ENCODE measurements at regions not wholly inside any gene's neighbourhood (a gene's known extent, or its start where the extent isn't known, plus 50 kb on each side); places are given as distances from the start of the nearest gene placed in this dataset.

GRCh38 chr10:130399425-130399950, 263.3 kb downstream of the GLRX3 start:
- in situ Hi-C loops (cut with MboI; ENCODE audit: low pct_unique_long_range_greater_than_20kb, low sequenced_read_pairs, unreplicated experiment), result no loop called here
- no peak for DNase-seq (ENCODE audit: low spot score)

GRCh38 chr10:130400890-130401289, 264.7 kb downstream of the GLRX3 start:
- no peak for TF ChIP-seq CTCF (IDR thresholded peaks at IDR 0.05; ENCODE audit: extremely low read depth, insufficient read depth, missing control alignments)
- in situ Hi-C loops (cut with MboI; ENCODE audit: low pct_unique_long_range_greater_than_20kb, low sequenced_read_pairs, unreplicated experiment), result no loop called here
- no peak for DNase-seq (ENCODE audit: low spot score)

More at GRCh38 chr10:130399425-130399950, 263.3 kb downstream of the GLRX3 start:
- TF ChIP-seq CTCF (IDR thresholded peaks at IDR 0.05; ENCODE audit: extremely low read depth, insufficient read depth, missing control alignments), result no peak

- in situ Hi-C loops (cut with MboI; ENCODE audit: low pct_unique_long_range_greater_than_20kb, low sequenced_read_pairs, unreplicated experiment), result no loop called here
- no peak for TF ChIP-seq CTCF (IDR thresholded peaks at IDR 0.05; ENCODE audit: extremely low read depth, insufficient read depth, missing control alignments)
- no peak for DNase-seq (ENCODE audit: low spot score)
Measured at GRCh38 chr10:130401860-130402765, 265.9 kb downstream of the GLRX3 start.

- no peak for TF ChIP-seq CTCF (IDR thresholded peaks at IDR 0.05; ENCODE audit: extremely low read depth, insufficient read depth, missing control alignments)
- no peak for DNase-seq (ENCODE audit: low spot score)
- in situ Hi-C loops (cut with MboI; ENCODE audit: low pct_unique_long_range_greater_than_20kb, low sequenced_read_pairs, unreplicated experiment), result no loop called here
Measured at GRCh38 chr10:130403153-130404075, 267.2 kb downstream of the GLRX3 start.

- in situ Hi-C loops (cut with MboI; ENCODE audit: low pct_unique_long_range_greater_than_20kb, low sequenced_read_pairs, unreplicated experiment), result no loop called here
- no peak for DNase-seq (ENCODE audit: low spot score)
- no peak for TF ChIP-seq CTCF (IDR thresholded peaks at IDR 0.05; ENCODE audit: extremely low read depth, insufficient read depth, missing control alignments)
Measured at GRCh38 chr10:130404476-130405055, 268.4 kb downstream of the GLRX3 start.

- DNase-seq (ENCODE audit: low spot score), result no peak
- in situ Hi-C loops (cut with MboI; ENCODE audit: low pct_unique_long_range_greater_than_20kb, low sequenced_read_pairs, unreplicated experiment), result no loop called here
- TF ChIP-seq CTCF (IDR thresholded peaks at IDR 0.05; ENCODE audit: extremely low read depth, insufficient read depth, missing control alignments), result no peak
Measured at GRCh38 chr10:130407052-130407451, 270.9 kb downstream of the GLRX3 start.
